ENCODE measurements at regions not wholly inside any gene's neighbourhood (a gene's known extent, or its start where the extent isn't known, plus 50 kb on each side); places are given as distances from the start of the nearest gene placed in this dataset.

- TF ChIP-seq TP53 (CRISPR knock-in tag; IDR thresholded peaks at IDR 0.05) = no peak
- TF ChIP-seq CTCF (IDR thresholded peaks at IDR 0.05) = no peak
- TF ChIP-seq CBX8 (IDR thresholded peaks at IDR 0.05) = no peak
- TF ChIP-seq ZFP36 (IDR thresholded peaks at IDR 0.05; ENCODE audit: borderline replicate concordance, partially characterized antibody) = no peak
- no peak for TF ChIP-seq RAD21 (conservative IDR thresholded peaks at IDR 0.05 in 1 of 2, IDR thresholded peaks at IDR 0.05 in 1 of 2)
- TF ChIP-seq RFX5 (IDR thresholded peaks at IDR 0.05) = no peak
These were observed 247.8 kb downstream of the TDRD15 start for GRCh38 chr2:21371499-21372003.
